Glutamatergic neuron (in vitro differentiated cells): ENCODE measurements at regions not wholly inside any gene's neighbourhood (a gene's known extent, or its start where the extent isn't known, plus 50 kb on each side); places are given as distances from the start of the nearest gene placed in this dataset.

ENCODE experiments used
- DNase-seq: peaks from one replicate; pipeline ENCODE4 v3.0.0; 2022
- H3K27ac Mint-ChIP-seq: one replicate; pipeline ENCODE4 v1.8.0; 2020; ENCODE audit warnings: mild to moderate bottlenecking, mixed read lengths, inconsistent platforms; ENCODE audit not compliant: unreplicated experiment
- H3K27me3 Mint-ChIP-seq: one replicate; pipeline ENCODE4 v1.8.0; 2020; ENCODE audit warnings: mild to moderate bottlenecking, moderate library complexity, mixed read lengths, inconsistent platforms; ENCODE audit not compliant: unreplicated experiment
- H3K36me3 Mint-ChIP-seq: one replicate; pipeline ENCODE4 v1.8.0; 2020; ENCODE audit warnings: mild to moderate bottlenecking, mixed read lengths, inconsistent platforms; ENCODE audit not compliant: unreplicated experiment
- H3K4me1 Mint-ChIP-seq: one replicate; pipeline ENCODE4 v1.8.0; 2020; ENCODE audit warnings: mild to moderate bottlenecking, low read depth, mixed read lengths, inconsistent platforms; ENCODE audit not compliant: unreplicated experiment
- H3K4me3 Mint-ChIP-seq: one replicate; pipeline ENCODE4 v1.8.0; 2020; ENCODE audit warnings: mild to moderate bottlenecking, mixed read lengths, inconsistent platforms; ENCODE audit not compliant: unreplicated experiment
- H3K9me3 Mint-ChIP-seq: one replicate; pipeline ENCODE4 v1.8.0; 2020; ENCODE audit warnings: mild to moderate bottlenecking, moderate library complexity, mixed read lengths, inconsistent platforms; ENCODE audit not compliant: unreplicated experiment
- CTCF ChIP-seq: fragments of 200-600 bp; sonication (generic); IDR thresholded peaks from one replicate; pipeline ENCODE4 v1.5.0; 2021; ENCODE audit not compliant: partially characterized antibody, unreplicated experiment

GRCh38 chr2:234296991-234297390, 199.9 kb downstream of the ARL4C start:
- H3K4me1 Mint-ChIP-seq: peaks cover 15% of the 10 kb centered on the region
- no peaks in the 10 kb centered on the region for H3K36me3 Mint-ChIP-seq
- peaks cover 2% of the 10 kb centered on the region for H3K9me3 Mint-ChIP-seq
- no peak overlapping the region for H3K27ac Mint-ChIP-seq
- DNase-seq: no peak
- no peak for TF ChIP-seq CTCF
- H3K27me3 Mint-ChIP-seq: peaks cover 5% of the 10 kb centered on the region
- no peak overlapping the region for H3K4me3 Mint-ChIP-seq

- no peak for DNase-seq
- TF ChIP-seq CTCF: no peak
Measured at GRCh38 chr2:234293973-234294372, 202.9 kb downstream of the ARL4C start.

GRCh38 chr2:234292962-234293243, 204.0 kb downstream of the ARL4C start:
- no peak for TF ChIP-seq CTCF
- H3K36me3 Mint-ChIP-seq: no peaks in the 10 kb centered on the region
- peaks cover 9% of the 10 kb centered on the region for H3K27me3 Mint-ChIP-seq
- no peak overlapping the region for H3K27ac Mint-ChIP-seq
- no peak for DNase-seq
- no peak overlapping the region for H3K4me3 Mint-ChIP-seq
- peaks cover 3% of the 10 kb centered on the region for H3K4me1 Mint-ChIP-seq
- no peaks in the 10 kb centered on the region for H3K9me3 Mint-ChIP-seq

More at GRCh38 chr2:234293973-234294372, 202.9 kb downstream of the ARL4C start:
- no peaks in the 10 kb centered on the region for H3K9me3 Mint-ChIP-seq
- H3K4me3 Mint-ChIP-seq: no peak overlapping the region
- peaks cover 5% of the 10 kb centered on the region for H3K4me1 Mint-ChIP-seq
- no peak overlapping the region for H3K27ac Mint-ChIP-seq
- H3K36me3 Mint-ChIP-seq: no peaks in the 10 kb centered on the region
- H3K27me3 Mint-ChIP-seq: peaks cover 9% of the 10 kb centered on the region

- H3K27ac Mint-ChIP-seq: peak overlapping the region; percentile 18
- no peak overlapping the region for H3K4me3 Mint-ChIP-seq
- TF ChIP-seq CTCF: no peak
- H3K27me3 Mint-ChIP-seq: peaks cover 9% of the 10 kb centered on the region
- peaks cover 3% of the 10 kb centered on the region for H3K4me1 Mint-ChIP-seq
- DNase-seq: no peak
- H3K36me3 Mint-ChIP-seq: no peaks in the 10 kb centered on the region
- H3K9me3 Mint-ChIP-seq: no peaks in the 10 kb centered on the region
Measured at GRCh38 chr2:234292205-234292961, 204.5 kb downstream of the ARL4C start.

- no peak for DNase-seq
- Mint-ChIP-seq H3K36me3 (no peaks in the 10 kb centered on the region), H3K4me3 (no peak overlapping the region), H3K9me3 (no peaks in the 10 kb centered on the region), H3K27me3 (peaks cover 8% of the 10 kb centered on the region), H3K27ac (peak overlapping the region; percentile 18), H3K4me1 (peaks cover 3% of the 10 kb centered on the region)
- TF ChIP-seq CTCF: no peak
Measured at GRCh38 chr2:234291765-234292204, 205.1 kb downstream of the ARL4C start.
